AG20443 (cell line): ENCODE measurements at regions not wholly inside any gene's neighbourhood (a gene's known extent, or its start where the extent isn't known, plus 50 kb on each side); places are given as distances from the start of the nearest gene placed in this dataset.
"Not testable (repeated sequence)": the region's sequence is repeated elsewhere in the genome, so short reads cannot be mapped to it uniquely, and the experiment has no call there.

Source experiments
- DNase-seq: peaks from one replicate; pipeline ENCODE4 v3.0.0; 2012; ENCODE audit warnings: low spot score, mixed read lengths

DNA sequence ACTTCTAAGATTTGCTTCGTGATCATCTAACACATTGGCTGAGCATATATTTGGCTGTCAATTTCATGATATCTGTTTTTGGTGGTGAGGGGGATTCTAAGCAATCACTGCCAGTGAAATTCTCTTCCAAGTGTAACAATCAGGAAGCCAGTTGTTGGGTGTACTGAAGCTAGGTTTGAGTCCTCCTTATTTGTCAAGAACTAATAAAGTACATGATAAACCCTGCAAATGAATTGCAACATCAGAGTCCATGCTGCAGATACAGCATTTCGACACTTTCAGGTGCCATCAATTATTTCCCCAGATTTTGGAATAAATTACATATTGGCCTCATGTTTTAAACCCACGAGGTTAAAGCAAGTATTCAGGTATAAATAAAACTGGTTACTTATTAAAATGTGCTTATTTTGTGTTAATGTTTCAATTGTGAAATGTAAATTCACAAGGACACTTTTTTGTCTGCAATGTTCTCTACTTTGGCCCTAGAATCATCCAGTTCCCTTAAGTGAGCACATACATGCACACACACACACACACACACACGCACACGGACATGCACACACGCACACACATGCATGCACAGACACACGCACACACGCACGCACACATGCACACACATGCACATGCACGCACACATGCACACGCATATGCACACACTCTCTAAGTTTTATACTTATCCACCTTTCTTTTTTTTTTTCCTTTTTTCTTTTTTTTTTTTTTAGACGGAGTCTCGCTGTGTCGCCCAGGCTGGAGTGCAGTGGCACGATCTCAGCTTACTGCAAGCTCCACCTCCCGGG, 510.2 kb upstream of the KLF6 start:
- no peak for DNase-seq

DNA sequence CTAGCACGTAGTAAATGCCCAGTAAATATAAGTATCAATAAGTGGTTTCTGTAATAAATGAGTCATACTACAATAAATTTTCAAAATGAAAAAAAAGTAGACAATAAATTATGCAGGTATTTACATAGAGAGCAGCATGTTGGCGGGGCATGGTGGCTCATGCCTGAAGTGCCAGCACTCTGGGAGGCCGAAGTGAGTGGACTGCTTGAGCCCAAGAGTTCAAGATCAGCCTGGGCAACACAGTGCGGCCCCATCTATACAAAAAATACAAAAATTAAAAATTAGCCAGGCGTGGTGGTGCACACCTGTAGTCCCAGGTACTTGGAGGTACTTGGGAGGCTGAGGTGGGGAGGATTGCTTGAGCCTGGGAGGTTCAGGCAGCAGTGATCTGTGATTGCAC, 509.3 kb upstream of the KLF6 start:
- no peak for DNase-seq

DNA sequence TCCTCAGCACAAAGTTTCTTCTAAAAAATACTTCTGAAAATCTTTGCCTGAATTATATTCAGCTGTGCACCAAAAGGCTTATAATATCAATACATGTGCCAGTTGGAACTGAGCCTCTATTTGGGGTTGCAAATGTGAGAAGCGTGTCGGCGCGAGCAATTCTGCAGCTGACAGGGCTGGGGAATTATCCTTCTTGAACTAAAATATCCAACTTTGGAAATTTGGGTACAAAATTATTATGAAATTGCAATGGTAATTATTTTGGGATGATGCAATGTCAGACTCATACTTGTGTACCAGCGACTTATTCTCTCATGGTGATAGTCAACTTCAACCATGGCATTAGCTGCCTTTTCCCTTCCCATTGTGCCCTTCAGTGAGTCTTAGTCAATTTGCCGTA, 507.0 kb upstream of the KLF6 start:
- no peak for DNase-seq

DNA sequence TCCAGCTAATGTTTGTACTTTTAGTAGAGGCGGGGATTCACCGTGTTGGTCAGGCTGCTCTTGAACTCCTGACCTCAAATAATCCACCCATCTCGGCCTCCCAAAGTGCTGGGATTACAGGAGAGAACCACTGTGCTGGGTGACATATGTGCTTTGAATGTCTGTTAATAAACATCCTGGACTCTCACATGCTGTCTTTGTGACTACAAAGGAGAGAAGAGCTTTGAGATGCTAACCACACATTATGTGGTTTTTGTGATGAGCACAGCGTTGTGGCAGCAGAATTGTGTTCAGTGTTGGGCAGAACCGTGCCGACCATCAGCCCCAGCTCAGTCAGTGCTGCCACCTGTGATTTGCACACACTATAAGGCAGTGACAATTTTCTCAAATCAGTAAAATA, 500.1 kb upstream of the KLF6 start:
- no peak for DNase-seq

DNA sequence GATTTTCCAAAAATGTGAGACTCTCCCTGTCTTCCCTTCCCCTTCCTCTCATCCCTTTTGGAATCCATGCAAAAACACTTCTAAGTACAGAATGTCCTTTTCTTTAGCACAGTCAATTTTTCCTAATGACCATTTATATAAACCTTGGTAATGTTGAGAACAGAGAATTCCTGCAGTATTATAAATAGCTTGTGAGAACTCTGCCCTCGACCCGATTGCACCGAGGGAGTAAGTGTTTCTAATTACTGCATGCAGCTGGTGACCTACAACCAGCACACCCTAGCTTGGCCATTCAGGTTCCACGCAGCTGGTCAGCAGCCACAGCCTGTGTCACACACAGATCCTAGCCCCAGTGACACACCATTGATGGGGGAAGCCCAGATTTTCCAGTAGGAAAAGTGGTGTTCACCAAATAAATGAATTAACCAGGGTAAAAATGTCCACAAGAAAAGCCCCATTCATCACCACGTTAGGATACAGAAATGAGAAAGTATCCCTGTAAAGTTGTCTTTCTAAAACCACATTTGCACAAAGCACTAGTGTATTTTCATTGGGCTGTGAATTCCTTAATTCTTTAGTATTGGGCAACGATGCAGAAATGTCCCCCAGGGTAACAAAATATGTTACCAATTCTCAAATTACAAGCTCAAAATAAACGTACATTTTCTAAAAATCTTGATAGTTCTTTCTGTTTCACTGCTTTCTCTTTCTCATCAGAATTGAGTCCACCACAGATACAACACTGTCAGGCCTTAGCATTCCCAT, 499.0 kb upstream of the KLF6 start:
- DNase-seq = peak; percentile 76

DNA sequence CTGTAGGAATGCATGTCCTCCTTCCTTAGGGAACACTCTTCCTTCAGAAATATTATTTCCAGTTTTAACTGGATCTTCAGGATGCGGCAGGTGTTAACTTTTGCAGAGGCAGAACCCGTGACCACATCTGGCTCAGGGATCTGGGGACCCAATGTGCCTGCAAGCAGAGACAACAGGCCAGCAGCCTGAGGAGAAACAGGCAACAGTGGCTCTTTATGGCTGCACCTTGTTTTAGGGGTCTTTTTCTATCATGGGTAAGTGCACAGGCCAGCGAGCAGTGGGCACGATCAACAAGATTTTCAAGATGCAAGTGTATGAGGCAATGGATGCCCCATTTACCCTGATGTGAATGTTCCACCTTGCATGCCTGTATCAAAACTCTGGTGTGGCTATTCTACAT, 497.5 kb upstream of the KLF6 start:
- DNase-seq = no peak

DNA sequence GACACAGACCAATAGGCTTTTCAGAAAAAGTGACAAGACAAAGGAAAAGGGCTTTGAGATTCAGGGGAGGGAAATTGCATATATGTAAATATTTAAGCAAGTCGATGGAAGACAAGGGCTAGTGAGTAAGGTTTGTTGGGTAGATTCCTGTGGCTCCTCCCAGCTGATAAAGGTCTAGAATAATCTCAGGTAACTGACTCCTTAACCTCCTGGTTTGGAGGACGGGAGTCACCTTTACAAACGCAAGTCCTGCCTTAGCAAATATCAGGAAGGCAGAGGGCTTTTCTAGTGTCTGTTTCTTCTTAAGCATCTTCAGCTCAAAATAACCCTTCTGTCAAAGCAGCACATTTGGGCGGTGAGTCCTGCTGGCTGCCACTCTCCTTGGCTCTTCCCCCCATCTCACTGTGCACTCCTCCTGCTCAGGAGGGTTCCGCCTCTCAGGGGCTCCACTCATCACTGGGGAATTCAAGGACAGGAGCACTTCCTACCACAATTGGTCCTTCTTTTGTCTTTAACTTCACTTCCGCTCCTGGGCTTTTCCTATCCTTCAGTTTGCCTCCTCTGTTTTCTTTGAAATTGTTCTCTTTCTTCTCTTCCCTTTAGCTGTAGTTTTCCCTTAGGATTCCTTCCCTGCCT, 496.3 kb upstream of the KLF6 start:
- no peak for DNase-seq

DNA sequence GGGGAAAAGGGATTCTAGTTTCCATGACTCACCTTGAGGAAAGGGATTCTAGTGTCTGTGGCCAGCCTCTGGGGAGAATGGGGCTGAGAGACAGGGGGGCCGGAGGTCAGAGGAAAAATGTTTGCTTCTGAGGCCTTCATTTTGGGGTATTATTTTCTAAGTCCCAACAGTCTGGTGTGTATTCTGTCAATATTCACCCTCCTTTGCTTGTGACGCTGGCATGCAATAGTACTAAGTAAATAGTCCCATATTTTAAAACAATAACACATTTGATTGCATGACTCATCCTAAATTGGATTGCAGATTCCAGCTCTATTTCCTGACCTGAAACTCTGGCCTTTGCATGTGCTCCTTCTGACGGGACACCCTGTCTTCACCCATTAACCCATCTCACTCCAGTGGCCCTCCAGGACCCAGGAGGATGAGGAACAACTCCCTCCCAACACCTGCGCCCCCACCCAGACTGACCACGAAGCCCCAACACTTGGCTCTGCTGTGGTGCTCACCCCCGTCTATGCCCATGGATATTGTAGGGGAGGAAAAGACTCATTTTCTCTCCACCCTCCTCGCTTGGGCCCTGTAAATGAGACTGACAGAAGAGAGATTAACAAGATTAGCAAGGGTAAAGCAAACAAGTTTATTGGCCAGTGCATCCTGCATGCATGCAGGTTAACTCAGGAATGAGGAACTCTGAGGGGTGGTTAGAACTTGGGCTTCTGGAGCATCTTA, 495.6 kb upstream of the KLF6 start:
- peak; percentile 53 for DNase-seq

DNA sequence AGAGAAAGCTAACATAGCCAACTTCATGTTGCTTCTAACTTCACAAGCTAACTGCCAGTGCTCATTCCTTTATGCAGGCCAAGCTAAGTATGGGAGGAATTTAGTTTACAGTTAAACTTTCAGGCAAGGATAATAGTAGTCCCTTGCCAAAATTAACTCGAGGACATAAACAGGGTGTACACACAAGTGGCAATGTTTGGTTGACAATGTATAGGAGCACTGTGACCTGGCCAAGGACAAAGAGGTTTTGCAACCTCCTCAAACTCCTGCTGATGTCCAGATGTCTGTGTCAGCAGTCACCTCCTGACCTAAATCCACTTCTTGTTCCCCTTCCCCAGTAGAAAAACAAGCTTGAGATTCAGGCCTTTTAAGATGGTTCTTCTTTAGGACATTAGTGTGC, 494.6 kb upstream of the KLF6 start:
- no peak for DNase-seq

DNA sequence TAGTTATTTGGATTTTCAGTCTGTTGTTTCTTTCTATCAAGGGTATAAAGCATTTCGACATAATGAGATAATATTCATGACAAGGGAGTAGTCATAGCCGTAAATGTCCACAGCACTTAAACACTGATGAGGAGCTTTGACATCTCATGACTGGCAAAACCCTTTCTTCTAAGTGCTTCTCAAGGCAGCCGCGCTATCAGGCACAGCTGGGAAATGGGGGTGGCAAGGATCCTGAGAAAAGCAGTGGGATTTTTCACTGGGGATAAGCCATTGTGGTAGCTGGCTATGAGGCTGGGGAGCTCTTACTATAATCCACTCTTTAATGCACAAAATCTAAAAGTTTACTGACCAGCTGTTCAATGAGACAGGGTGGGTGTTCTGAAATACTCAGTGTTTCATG, 493.2 kb upstream of the KLF6 start:
- no peak for DNase-seq

DNA sequence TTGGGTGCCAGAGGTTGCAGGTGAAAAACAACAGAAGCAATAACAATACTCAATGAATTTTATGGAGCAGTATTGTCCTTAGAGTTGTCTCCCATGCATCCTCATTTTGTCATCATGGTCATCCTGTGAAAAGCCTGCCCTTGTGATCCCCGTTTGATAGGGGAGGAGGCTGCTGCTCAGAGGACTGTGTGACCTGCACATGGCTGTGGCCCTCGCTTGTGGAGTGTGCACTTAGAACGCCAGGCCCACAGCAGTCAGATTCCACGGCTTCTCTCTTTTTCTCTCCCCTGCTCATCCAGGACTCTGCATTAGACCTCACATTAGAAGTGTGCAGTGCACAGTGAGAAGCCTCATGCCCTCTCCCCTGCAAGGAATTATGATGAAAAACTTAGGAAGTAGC, 491.1 kb upstream of the KLF6 start:
- DNase-seq = no peak

DNA sequence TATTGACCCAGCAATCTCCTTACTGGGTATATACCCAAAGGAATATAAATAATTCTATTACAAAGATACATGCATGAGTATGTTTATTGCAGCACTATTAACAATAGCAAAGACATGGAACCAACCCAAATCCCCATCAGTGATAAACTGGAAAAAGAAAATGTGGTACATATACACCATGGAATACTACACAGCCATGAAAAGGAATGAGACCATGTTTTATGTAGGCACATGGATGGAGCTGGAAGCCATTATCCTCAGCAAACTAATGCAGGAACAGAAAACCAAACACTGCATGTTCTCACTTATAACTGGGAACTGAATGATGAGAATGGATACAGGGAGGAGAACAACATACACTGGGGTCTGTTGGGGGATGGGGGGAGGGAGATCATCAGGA, 489.7 kb upstream of the KLF6 start:
- DNase-seq = not testable (repeated sequence)

DNA sequence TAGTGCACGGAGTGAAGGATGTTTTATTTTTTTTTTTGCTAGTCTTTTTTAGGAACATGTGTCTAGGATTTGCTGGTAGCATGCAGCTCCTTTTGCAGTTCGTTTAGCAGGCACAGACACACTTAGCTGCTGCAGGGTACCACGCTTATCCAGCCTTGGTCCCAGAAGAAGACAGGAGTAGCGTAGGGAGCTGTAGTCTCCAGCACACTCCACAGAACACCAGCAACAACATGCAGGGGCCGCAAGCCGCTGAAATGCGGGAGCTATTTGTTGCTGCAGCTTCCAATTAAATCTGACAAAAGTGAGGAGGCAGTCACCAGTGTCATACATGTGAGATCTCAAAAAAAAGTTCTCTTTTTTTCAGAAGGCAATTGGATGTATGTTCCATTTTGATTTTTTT, 486.2 kb upstream of the KLF6 start:
- DNase-seq = no peak

DNA sequence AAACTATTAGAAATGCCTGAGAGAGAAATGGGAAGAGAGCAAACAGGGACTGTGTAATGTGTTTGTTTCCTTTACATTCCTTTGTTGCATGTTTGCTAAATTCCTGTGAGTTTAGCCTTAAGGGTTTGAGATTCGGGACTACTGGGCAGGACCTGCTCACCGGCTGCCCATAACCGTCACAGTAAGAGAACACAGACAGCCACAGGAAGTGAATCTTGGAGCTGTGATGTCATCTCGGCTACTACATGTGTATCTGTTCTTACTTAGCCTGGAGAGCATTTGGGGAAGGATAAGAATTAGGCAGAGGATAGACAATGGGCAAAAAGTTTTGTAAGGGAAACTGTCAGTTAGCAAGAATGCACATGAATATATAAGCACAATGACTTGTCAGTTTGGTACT, 485.1 kb upstream of the KLF6 start:
- DNase-seq = peak; percentile 75

DNA sequence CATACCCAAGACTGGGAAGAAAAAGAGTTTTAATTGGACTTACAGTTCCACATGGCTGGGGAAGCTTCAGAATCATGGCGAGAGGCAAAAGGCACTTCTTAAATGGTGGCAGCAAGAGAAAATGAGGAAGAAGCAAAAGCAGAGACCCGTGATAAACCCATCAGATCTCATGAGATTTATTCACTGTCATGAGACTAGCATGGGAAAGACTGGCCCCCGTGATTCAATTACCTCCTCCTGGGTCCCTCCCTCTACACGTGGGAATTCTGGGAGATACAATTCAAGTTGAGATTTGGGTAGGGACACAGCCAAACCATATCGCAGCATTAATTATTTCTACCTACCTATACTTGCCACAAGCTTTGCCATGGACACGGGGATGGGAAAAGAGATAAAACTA, 483.5 kb upstream of the KLF6 start:
- not testable (repeated sequence) for DNase-seq

DNA sequence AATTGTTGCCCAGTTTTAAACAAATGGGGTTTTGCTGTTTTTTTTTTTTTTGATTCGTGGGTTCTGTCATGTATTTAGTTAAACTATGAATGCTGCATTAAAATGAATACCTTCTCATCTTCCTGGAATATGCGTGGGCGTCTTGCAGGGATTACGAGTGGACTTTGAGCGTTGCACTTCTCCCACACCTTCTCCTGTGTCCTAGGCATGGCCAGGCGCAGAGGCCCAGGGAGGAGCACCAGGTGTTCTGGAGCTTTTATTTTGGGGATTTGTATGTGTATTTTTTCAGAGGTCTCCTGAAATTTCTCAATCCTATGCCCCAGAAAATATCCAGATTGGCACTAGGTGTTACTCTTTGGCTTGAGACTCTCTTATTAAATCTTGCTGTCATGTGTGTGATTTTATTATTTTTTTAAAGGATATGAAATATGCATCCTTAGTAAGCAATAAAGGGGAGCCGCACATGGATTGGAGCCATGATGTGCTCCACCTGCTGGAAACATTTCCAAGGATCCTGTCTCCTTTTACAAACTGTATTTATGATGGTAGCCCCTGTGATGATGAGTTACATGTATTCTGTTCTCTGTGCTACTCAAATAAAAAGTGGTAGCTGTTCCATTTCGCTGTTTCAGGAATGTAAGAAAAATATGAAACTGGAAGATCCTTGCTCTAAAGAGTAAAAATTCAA, 482.2 kb upstream of the KLF6 start:
- DNase-seq = no peak

DNA sequence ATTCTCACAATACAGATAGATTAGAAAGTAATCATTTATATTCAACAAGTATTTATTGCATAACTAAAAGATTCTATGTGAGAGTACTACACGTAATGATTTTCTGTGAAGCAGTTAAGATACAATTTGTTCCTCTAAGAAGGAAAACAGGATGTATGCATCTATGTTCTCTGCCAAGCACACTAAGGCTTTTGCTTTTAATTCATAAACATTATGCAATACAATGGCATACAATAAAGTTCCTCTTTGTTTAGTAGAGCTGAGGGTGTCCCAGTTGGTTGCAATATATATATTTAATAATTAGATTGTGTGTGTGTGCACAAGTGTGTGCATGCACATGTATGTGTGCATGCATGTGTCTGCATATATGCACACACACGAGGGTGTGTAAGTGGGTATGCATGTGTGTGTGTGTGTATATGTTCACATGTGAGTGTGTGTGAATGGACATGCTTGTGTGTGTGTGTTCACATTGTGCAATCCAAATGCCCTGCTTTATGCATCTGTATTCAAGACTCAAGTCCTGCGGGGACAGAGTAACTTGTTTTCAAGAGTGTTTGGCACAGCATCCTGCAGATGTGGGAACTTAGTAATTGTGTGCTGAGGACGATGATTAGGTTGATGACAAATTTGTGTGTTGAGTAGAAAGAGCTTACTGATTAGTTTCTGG, 481.5 kb upstream of the KLF6 start:
- DNase-seq = peak; percentile 24

DNA sequence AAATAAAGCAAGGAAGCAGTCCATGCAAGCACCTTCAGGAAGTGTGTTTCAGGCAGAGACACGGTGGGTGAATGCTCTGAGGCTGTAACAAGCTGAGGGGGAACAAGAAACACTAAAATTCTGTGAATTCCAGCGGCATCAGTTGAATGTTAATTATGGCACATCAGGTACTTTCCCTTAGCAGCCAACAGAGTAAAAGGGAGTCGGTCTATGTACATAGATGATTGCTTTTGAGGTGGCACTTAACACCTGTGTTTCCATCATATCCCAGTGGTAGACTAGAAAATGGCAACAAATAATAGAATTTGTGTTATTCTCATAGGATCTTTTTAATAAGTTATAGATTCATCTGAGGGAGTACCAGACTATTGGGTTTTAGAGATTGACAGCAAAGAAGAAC, 481.0 kb upstream of the KLF6 start:
- no peak for DNase-seq

DNA sequence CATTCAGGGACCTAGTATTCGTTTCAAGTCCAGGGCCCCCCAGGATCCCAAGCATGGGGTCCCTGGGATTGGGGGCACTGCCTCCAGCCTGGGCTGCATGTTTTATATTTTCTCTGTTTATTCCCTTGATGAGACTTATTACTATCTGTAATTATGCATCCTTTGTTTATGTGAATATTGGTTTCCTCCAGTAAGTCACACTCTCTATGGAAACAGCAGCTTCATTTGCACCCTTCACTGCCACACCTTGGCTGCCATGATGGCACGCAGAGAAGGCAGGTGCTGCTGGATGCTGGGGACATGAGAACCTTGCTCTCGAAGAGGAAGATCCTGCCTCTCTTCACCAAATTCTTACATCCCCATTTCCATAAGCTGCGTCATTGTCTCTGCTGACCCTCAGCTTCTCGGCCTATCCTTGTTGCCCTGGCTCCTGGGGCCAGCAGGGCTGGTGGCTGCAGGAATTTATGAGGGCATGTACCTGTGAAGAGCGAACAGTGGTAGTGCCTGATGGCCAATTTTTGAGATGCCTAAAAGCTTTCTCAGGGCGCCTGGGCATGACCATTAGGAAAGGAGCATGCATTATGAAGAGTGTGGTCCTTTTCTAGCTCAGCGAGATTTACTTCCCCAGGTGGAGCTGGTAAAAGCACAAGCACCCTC, 479.3 kb upstream of the KLF6 start:
- DNase-seq = no peak

DNA sequence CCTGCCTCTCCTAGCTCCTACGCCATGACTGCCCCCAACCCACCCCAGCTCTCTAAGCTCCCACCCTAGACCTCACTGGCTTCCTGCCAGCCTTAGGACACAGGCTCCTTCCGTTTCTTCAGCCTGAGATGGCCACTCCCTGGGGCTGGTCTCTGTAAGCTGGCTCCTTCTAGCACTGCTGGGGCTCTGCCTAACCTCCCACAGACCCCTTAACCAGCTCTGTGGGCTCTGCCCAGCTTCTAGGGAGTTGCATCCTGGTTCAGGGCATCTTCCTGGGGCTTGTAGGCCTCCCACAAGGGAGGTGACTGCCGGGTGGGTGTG, 478.6 kb upstream of the KLF6 start:
- no peak for DNase-seq
